Endothelial cell of umbilical vein (primary cell): ENCODE measurements at regions not wholly inside any gene's neighbourhood (a gene's known extent, or its start where the extent isn't known, plus 50 kb on each side); places are given as distances from the start of the nearest gene placed in this dataset.

Experiments
- BruUV-seq: library from RNA; stranded (reverse); fragments of 400-500 nt; replicated peaks from 2 replicates; lab custom pipeline; 2021; lab: Mats Ljungman, UMichigan
- CTCF ChIA-PET: fragments of 300-600, 350-600 bp; sonication (Branson Sonifier 250); formaldehyde crosslinking; loops from one replicate; lab custom pipeline; 2021; ENCODE audit warnings: antibody characterized with exemption, inconsistent platforms; lab: Charles Lee
- POLR2A ChIA-PET: fragments of 300-600, 350-600 bp; sonication (Branson Sonifier 250); formaldehyde crosslinking; loops from one replicate; lab custom pipeline; 2021; ENCODE audit warnings: antibody characterized with exemption, inconsistent platforms; lab: Charles Lee
- DNase-seq: peaks from one replicate; pipeline ENCODE4 v3.0.0-alpha.2; 2011; ENCODE audit warnings: low read depth, low spot score
- FAIRE-seq: peaks from 2 replicates; lab custom pipeline; 2011; peaks lifted over from hg19 to GRCh38; lab: Jason Lieb, UNC
- H2AFZ ChIP-seq: 2 replicates; pipeline ENCODE4 v1.6.0; 2012; ENCODE audit warnings: low read depth, low read length, control low read depth, inconsistent platforms
- H3K27ac ChIP-seq: 2 replicates; pipeline ENCODE4 v1.5.1; 2011; ENCODE audit warnings: low read depth, mild to moderate bottlenecking, control low read depth, low read length, moderate library complexity; ENCODE audit not compliant: insufficient read depth
- H3K27me3 ChIP-seq, 2 experiments: 2 replicates each; pipeline versions ENCODE4 v1.6.0 to v1.6.1; 2011; ENCODE audit warnings: low read length in 2 of 2, mixed read lengths in 1 of 2; ENCODE audit not compliant: control insufficient read depth in 2 of 2, insufficient read depth in 2 of 2
- H3K36me3 ChIP-seq, 2 experiments: 2 replicates in 1 of 2; 3 replicates in 1 of 2; pipeline ENCODE4 v1.5.1; 2011; ENCODE audit warnings: low read length in 2 of 2, mild to moderate bottlenecking in 1 of 2, moderate library complexity in 1 of 2; ENCODE audit not compliant: control insufficient read depth in 2 of 2, insufficient read depth in 2 of 2; ENCODE audit errors: extremely low read depth in 1 of 2
- H3K4me1 ChIP-seq: 3 replicates; pipeline ENCODE4 v1.5.1; 2011; ENCODE audit warnings: mild to moderate bottlenecking, low read length; ENCODE audit not compliant: control insufficient read depth, insufficient read depth; ENCODE audit errors: extremely low read depth
- H3K4me2 ChIP-seq: 2 replicates; pipeline ENCODE4 v1.6.1; 2011; ENCODE audit warnings: low read length, control low read depth, mixed read lengths; ENCODE audit not compliant: insufficient read depth
- H3K4me3 ChIP-seq, 3 experiments: fragments of 200-600 bp in 1 of 3; sonication (generic), shearing (Covaris generic) in 1 of 3; replicated peaks in 1 of 3; 2 replicates each; pipeline ENCODE4 v1.5.1; 2011 to 2016; ENCODE audit warnings: control low read depth in 3 of 3, low read length in 3 of 3, mild to moderate bottlenecking in 2 of 3, inconsistent platforms in 1 of 3, low read depth in 1 of 3, moderate library complexity in 1 of 3; ENCODE audit not compliant: insufficient read depth in 1 of 3
- H3K79me2 ChIP-seq: 2 replicates; pipeline ENCODE4 v1.6.0; 2012; ENCODE audit warnings: low read length, inconsistent platforms; ENCODE audit not compliant: control insufficient read depth, insufficient read depth
- H3K9ac ChIP-seq: replicated peaks from 2 replicates; pipeline ENCODE3; 2011; ENCODE audit warnings: low read length, control low read depth; ENCODE audit not compliant: insufficient read depth; ENCODE audit errors: extremely low read depth
- H3K9me1 ChIP-seq: replicated peaks from 3 replicates; pipeline ENCODE4 v1.6.0; 2011; ENCODE audit warnings: mild to moderate bottlenecking, low read length; ENCODE audit not compliant: control insufficient read depth, insufficient read depth; ENCODE audit errors: extremely low read depth
- H3K9me3 ChIP-seq: replicated peaks from 2 replicates; pipeline ENCODE4 v1.5.1; 2012; ENCODE audit warnings: low read length, inconsistent platforms; ENCODE audit not compliant: control insufficient read depth, insufficient read depth
- H4K20me1 ChIP-seq: replicated peaks from 2 replicates; pipeline ENCODE3; 2011; ENCODE audit warnings: mild to moderate bottlenecking, low read length; ENCODE audit not compliant: control insufficient read depth, insufficient read depth; ENCODE audit errors: extremely low read depth
- CTCF ChIP-seq, 2 donors: IDR thresholded peaks; 1 replicate in 1 of 2; 2 replicates in 1 of 2; pipeline ENCODE4 v1.5.1; 2011; ENCODE audit warnings: low read length in 2 of 2, mild to moderate bottlenecking in 2 of 2, moderate library complexity in 2 of 2, control low read depth in 1 of 2, inconsistent platforms in 1 of 2, low read depth in 1 of 2; ENCODE audit not compliant: insufficient read depth in 1 of 2; ENCODE audit errors: extremely low read depth in 1 of 2
- EZH2 ChIP-seq: IDR thresholded peaks from 2 replicates; pipeline ENCODE4 v1.6.1; 2012; ENCODE audit warnings: borderline replicate concordance, low read depth, mild to moderate bottlenecking, moderate library complexity, low read length, inconsistent platforms; ENCODE audit not compliant: severe bottlenecking
- FOS ChIP-seq: IDR thresholded peaks from 2 replicates; pipeline ENCODE4 v1.6.1; 2011; ENCODE audit warnings: mild to moderate bottlenecking, low read length, moderate library complexity, borderline replicate concordance; ENCODE audit not compliant: insufficient read depth
- GATA2 ChIP-seq: IDR thresholded peaks from 2 replicates; pipeline ENCODE4 v1.7.0; 2011; ENCODE audit warnings: low read depth, mild to moderate bottlenecking, moderate library complexity, mixed read lengths, low read length; ENCODE audit not compliant: insufficient read length, insufficient read depth
- JUN ChIP-seq: IDR thresholded peaks from 2 replicates; pipeline ENCODE4 v1.6.1; 2011; ENCODE audit warnings: borderline replicate concordance, low read depth; ENCODE audit not compliant: insufficient read length, insufficient read depth
- MAX ChIP-seq: IDR thresholded peaks from 2 replicates; pipeline ENCODE4 v1.6.1; 2011; ENCODE audit not compliant: insufficient read depth, insufficient read length
- MYC ChIP-seq: IDR thresholded peaks from one replicate; pipeline ENCODE4 v1.6.1; 2011; ENCODE audit warnings: mild to moderate bottlenecking, low read depth, low read length
- POLR2A ChIP-seq: IDR thresholded peaks from 2 replicates; pipeline ENCODE4 v1.6.1; 2012; ENCODE audit warnings: low read depth, mild to moderate bottlenecking, control low read depth, low read length
- POLR2AphosphoS5 ChIP-seq: IDR thresholded peaks from 2 replicates; pipeline ENCODE4 v1.6.1; 2012; ENCODE audit warnings: low read depth, mild to moderate bottlenecking, control low read depth, low read length, moderate library complexity; ENCODE audit not compliant: insufficient read depth
- dilution Hi-C: fragments of 300-500 bp; cut with MboI; formaldehyde crosslinking; loops from one replicate; pipeline ENCODE4 v1.15.0; 2019; ENCODE audit warnings: low sequenced_read_pairs; ENCODE audit not compliant: extremely low pct_ligation_motif_present
- intact Hi-C: fragments of 100-400 bp; cut with micrococcal nuclease; formaldehyde crosslinking; loops from one replicate; pipeline ENCODE4 v1.10.0; 2022

GRCh38 chrX:121635141-121635540, 587.7 kb downstream of the GLUD2 start:
- DNase-seq (no peak), FAIRE-seq (no peak)
- no peaks in the 10 kb centered on the region for H3K9me3 ChIP-seq
- TF ChIP-seq MYC (no peak), JUN (no peak), GATA2 (no peak), POLR2AphosphoS5 (no peak), FOS (no peak), EZH2 (no peak), CTCF (IDR thresholded peaks at IDR 0.05; ENCODE audit: extremely low read depth in 1 of 2, insufficient read depth in 1 of 2, low read depth in 1 of 2, low read length in 2 of 2) (no peak), POLR2A (no peak), MAX (no peak)
- no peak overlapping the region for H3K4me2 ChIP-seq
- H2AFZ ChIP-seq = no peak overlapping the region
- no peaks in the 10 kb centered on the region for H3K79me2 ChIP-seq
- H3K4me1 ChIP-seq = no peaks in the 10 kb centered on the region
- BruUV-seq = no TSS peak
- H3K27me3 ChIP-seq = no peaks in the 10 kb centered on the region
- H3K9me1 ChIP-seq = no peaks in the 10 kb centered on the region
- H4K20me1 ChIP-seq = no peaks in the 10 kb centered on the region
- intact Hi-C loops (no loop called here), dilution Hi-C loops (no loop called here)
- no peak overlapping the region for H3K9ac ChIP-seq
- H3K4me3 ChIP-seq = no peak overlapping the region
- H3K27ac ChIP-seq = no peak overlapping the region
- ChIA-PET CTCF (no interaction called here), POLR2A (no interaction called here)
- no peaks in the 10 kb centered on the region for H3K36me3 ChIP-seq
